ENCODE measurements at regions not wholly inside any gene's neighbourhood (a gene's known extent, or its start where the extent isn't known, plus 50 kb on each side); places are given as distances from the start of the nearest gene placed in this dataset.

DNA sequence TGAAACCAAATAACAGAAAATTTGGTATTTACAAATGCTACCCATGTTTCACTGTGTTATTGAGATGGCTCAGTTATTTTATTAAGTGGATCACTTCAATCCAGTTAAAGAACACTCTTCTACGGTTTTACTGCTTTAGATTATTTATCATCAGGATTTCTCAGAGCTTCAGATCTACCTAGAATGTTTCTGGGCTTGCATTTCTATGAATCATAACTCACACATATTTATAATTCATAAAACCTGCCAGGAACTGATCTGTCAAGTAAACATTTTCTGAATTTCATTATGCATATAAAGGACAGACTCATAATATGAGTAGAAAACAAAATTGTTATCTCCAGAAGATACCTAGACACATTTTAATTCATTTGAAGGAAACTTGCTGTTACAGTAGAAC is 1172.3 kb upstream of the LRRTM3 start:
- Histone ChIP-seq H3K27ac (no peak overlapping the region), H3K36me3 (no peaks in the 10 kb centered on the region), H3K4me3 (ENCODE audit: low read depth, low read length) (no peak overlapping the region), H3K27me3 (ENCODE audit: insufficient read depth, low read depth, severe bottlenecking) (no peaks in the 10 kb centered on the region), H3K9me3 (ENCODE audit: severe bottlenecking) (no peaks in the 10 kb centered on the region)
- TF ChIP-seq, protein P1, sequence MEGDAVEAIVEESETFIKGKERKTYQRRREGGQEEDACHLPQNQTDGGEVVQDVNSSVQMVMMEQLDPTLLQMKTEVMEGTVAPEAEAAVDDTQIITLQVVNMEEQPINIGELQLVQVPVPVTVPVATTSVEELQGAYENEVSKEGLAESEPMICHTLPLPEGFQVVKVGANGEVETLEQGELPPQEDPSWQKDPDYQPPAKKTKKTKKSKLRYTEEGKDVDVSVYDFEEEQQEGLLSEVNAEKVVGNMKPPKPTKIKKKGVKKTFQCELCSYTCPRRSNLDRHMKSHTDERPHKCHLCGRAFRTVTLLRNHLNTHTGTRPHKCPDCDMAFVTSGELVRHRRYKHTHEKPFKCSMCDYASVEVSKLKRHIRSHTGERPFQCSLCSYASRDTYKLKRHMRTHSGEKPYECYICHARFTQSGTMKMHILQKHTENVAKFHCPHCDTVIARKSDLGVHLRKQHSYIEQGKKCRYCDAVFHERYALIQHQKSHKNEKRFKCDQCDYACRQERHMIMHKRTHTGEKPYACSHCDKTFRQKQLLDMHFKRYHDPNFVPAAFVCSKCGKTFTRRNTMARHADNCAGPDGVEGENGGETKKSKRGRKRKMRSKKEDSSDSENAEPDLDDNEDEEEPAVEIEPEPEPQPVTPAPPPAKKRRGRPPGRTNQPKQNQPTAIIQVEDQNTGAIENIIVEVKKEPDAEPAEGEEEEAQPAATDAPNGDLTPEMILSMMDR (IDR thresholded peaks at IDR 0.05; ENCODE audit: low read depth, low read length): no peak
- no peak for DNase-seq

DNA sequence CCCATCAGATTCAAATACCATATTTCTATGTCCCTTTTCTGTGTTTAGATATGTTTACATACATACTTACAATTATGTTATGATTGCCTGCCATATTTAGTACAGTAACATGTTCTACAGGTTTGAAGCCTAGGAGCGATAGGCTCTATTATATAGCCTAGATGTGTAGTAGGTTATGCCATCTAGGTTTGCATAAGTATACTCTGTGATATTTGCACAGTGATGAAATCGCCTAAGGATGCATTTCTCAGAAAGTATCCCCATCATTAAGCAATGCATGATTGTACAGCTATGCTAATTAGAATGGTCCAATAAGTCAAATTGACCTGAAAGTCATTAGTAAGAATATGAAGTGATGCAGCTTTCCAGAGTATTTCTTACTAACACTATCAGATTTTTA is 1171.7 kb upstream of the LRRTM3 start:
- TF ChIP-seq, protein P1 (IDR thresholded peaks at IDR 0.05; ENCODE audit: low read depth, low read length): no peak
- no peak for DNase-seq
- Histone ChIP-seq H3K36me3 (no peaks in the 10 kb centered on the region), H3K27me3 (ENCODE audit: insufficient read depth, low read depth, severe bottlenecking) (no peaks in the 10 kb centered on the region), H3K4me3 (ENCODE audit: low read depth, low read length) (no peak overlapping the region), H3K9me3 (ENCODE audit: severe bottlenecking) (no peaks in the 10 kb centered on the region), H3K27ac (no peak overlapping the region)

DNA sequence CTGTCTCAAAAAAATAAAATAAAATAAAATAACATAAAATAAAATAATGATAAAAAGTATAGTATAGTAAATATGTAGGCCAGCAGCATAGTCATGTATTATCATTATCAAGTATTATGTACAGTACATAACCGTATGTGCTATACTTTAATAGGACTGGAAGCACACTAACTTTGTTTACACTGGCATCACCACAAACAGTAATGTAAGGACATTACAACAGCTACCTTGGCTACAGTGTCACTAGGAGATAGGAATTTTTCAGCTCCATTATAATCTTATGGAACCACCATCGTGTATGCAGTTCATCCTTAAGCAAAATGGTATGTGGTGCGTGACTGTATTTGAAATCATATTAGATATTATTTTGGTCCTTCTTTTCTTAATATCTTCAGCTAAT is 1163.5 kb upstream of the LRRTM3 start:
- DNase-seq: no peak
- TF ChIP-seq, protein P1 (IDR thresholded peaks at IDR 0.05; ENCODE audit: low read depth, low read length): no peak
- Histone ChIP-seq H3K36me3 (no peaks in the 10 kb centered on the region), H3K9me3 (ENCODE audit: severe bottlenecking) (no peaks in the 10 kb centered on the region), H3K27me3 (ENCODE audit: insufficient read depth, low read depth, severe bottlenecking) (no peaks in the 10 kb centered on the region), H3K4me3 (ENCODE audit: low read depth, low read length) (no peak overlapping the region), H3K27ac (no peak overlapping the region)

- no peak overlapping the region for H3K4me3 ChIP-seq (ENCODE audit: low read depth, low read length)
- no peak overlapping the region for H3K27ac ChIP-seq
- TF ChIP-seq, protein P1 (IDR thresholded peaks at IDR 0.05; ENCODE audit: low read depth, low read length): no peak
- H3K9me3 ChIP-seq (ENCODE audit: severe bottlenecking): no peaks in the 10 kb centered on the region
- DNase-seq: no peak
- H3K36me3 ChIP-seq: no peaks in the 10 kb centered on the region
- H3K27me3 ChIP-seq (ENCODE audit: insufficient read depth, low read depth, severe bottlenecking): no peaks in the 10 kb centered on the region
These were observed 1160.8 kb upstream of the LRRTM3 start for GRCh38 chr10:65765006-65765541.

- H3K9me3 ChIP-seq (ENCODE audit: severe bottlenecking): no peaks in the 10 kb centered on the region
- H3K36me3 ChIP-seq: no peaks in the 10 kb centered on the region
- H3K27ac ChIP-seq: no peak overlapping the region
- H3K4me3 ChIP-seq (ENCODE audit: low read depth, low read length): no peak overlapping the region
- H3K27me3 ChIP-seq (ENCODE audit: insufficient read depth, low read depth, severe bottlenecking): no peaks in the 10 kb centered on the region
- TF ChIP-seq, protein P1 (IDR thresholded peaks at IDR 0.05; ENCODE audit: low read depth, low read length): no peak
- DNase-seq: no peak
These were observed 1156.0 kb upstream of the LRRTM3 start for GRCh38 chr10:65769828-65770227.

GRCh38 chr10:65778753-65779152 is 1147.1 kb upstream of the LRRTM3 start:
- no peaks in the 10 kb centered on the region for H3K36me3 ChIP-seq
- TF ChIP-seq, protein P1 (IDR thresholded peaks at IDR 0.05; ENCODE audit: low read depth, low read length): no peak
- no peak overlapping the region for H3K27ac ChIP-seq
- no peaks in the 10 kb centered on the region for H3K9me3 ChIP-seq (ENCODE audit: severe bottlenecking)
- no peaks in the 10 kb centered on the region for H3K27me3 ChIP-seq (ENCODE audit: insufficient read depth, low read depth, severe bottlenecking)
- H3K4me3 ChIP-seq (ENCODE audit: low read depth, low read length): no peak overlapping the region
- DNase-seq: no peak
